Liver (tissue), 2 donors: ENCODE measurements at regions not wholly inside any gene's neighbourhood (a gene's known extent, or its start where the extent isn't known, plus 50 kb on each side); places are given as distances from the start of the nearest gene placed in this dataset.

Experiments
- CTCF ChIP-seq: fragments of 150-350 bp; IDR thresholded peaks from 2 replicates; pipeline ENCODE4 v1.5.1; 2017; ENCODE audit warnings: improper control_type of control experiment, low read depth, low read length; ENCODE audit not compliant: missing input control
- MAX ChIP-seq: IDR thresholded peaks from 2 replicates; pipeline ENCODE4 v1.6.1; 2016; ENCODE audit warnings: antibody characterized with exemption
- REST ChIP-seq: IDR thresholded peaks from 2 replicates; pipeline ENCODE4 v1.6.1; 2016; ENCODE audit warnings: antibody characterized with exemption, mild to moderate bottlenecking
- donor health status: healthy.

GRCh38 chr9:90394871-90395270 is 247.8 kb downstream of the DIRAS2 start:
- no peak for TF ChIP-seq REST
- no peak for TF ChIP-seq CTCF
- TF ChIP-seq MAX = no peak
